ENCODE measurements at regions not wholly inside any gene's neighbourhood (a gene's known extent, or its start where the extent isn't known, plus 50 kb on each side); places are given as distances from the start of the nearest gene placed in this dataset.
"Not testable (repeated sequence)": the region's sequence is repeated elsewhere in the genome, so short reads cannot be mapped to it uniquely, and the experiment has no call there.

- Histone ChIP-seq H3K9ac (ENCODE audit: insufficient read length, low read depth) (no peak overlapping the region), H3K4me1 (ENCODE audit: insufficient read depth, insufficient read length) (no peaks in the 10 kb centered on the region), H3K36me3 (ENCODE audit: insufficient read depth, insufficient read length, low read length) (no peaks in the 10 kb centered on the region), H3K4me3 (ENCODE audit: insufficient read length, low read depth) (no peak overlapping the region), H3K9me3 (ENCODE audit: insufficient read depth, low read length) (no peaks in the 10 kb centered on the region), H3K27me3 (ENCODE audit: insufficient read depth, insufficient read length) (no peaks in the 10 kb centered on the region)
- no peak for DNase-seq (ENCODE audit: low read depth, low spot score)
- TF ChIP-seq YY1 (IDR thresholded peaks at IDR 0.05; ENCODE audit: insufficient read depth, insufficient read length): no peak
- no peak for TF ChIP-seq ZNF274 (IDR thresholded peaks at IDR 0.05; ENCODE audit: low read depth, low read length)
- TF ChIP-seq SUZ12 (IDR thresholded peaks at IDR 0.05; ENCODE audit: extremely low read depth, insufficient read depth, insufficient read length): no peak
Measured at GRCh38 chrX:127190381-127190780, 370.9 kb downstream of the PRR32 start.

GRCh38 chrX:127207326-127207725 is 387.8 kb downstream of the PRR32 start:
- no peak for TF ChIP-seq SUZ12 (IDR thresholded peaks at IDR 0.05; ENCODE audit: extremely low read depth, insufficient read depth, insufficient read length)
- TF ChIP-seq ZNF274 (IDR thresholded peaks at IDR 0.05; ENCODE audit: low read depth, low read length): no peak
- TF ChIP-seq YY1 (IDR thresholded peaks at IDR 0.05; ENCODE audit: insufficient read depth, insufficient read length): no peak

GRCh38 chrX:127221821-127222220 is 402.3 kb downstream of the PRR32 start:
- H3K9me3 ChIP-seq (ENCODE audit: insufficient read depth, low read length); H3K4me3 ChIP-seq (ENCODE audit: insufficient read length, low read depth); H3K4me1 ChIP-seq (ENCODE audit: insufficient read depth, insufficient read length); DNase-seq (ENCODE audit: low read depth, low spot score); H3K27me3 ChIP-seq (ENCODE audit: insufficient read depth, insufficient read length); H3K36me3 ChIP-seq (ENCODE audit: insufficient read depth, insufficient read length, low read length); H3K9ac ChIP-seq (ENCODE audit: insufficient read length, low read depth): not testable (repeated sequence)

More at GRCh38 chrX:127207326-127207725, 387.8 kb downstream of the PRR32 start:
- H3K4me1 ChIP-seq (ENCODE audit: insufficient read depth, insufficient read length): no peaks in the 10 kb centered on the region
- no peaks in the 10 kb centered on the region for H3K9me3 ChIP-seq (ENCODE audit: insufficient read depth, low read length)
- H3K27me3 ChIP-seq (ENCODE audit: insufficient read depth, insufficient read length): no peaks in the 10 kb centered on the region
- peak; percentile 0 for DNase-seq (ENCODE audit: low read depth, low spot score)
- no peaks in the 10 kb centered on the region for H3K36me3 ChIP-seq (ENCODE audit: insufficient read depth, insufficient read length, low read length)
- H3K4me3 ChIP-seq (ENCODE audit: insufficient read length, low read depth): no peak overlapping the region
- H3K9ac ChIP-seq (ENCODE audit: insufficient read length, low read depth): no peak overlapping the region

GRCh38 chrX:127243654-127244053 is 424.1 kb downstream of the PRR32 start:
- H3K36me3 ChIP-seq (ENCODE audit: insufficient read depth, insufficient read length, low read length): no peaks in the 10 kb centered on the region
- no peak overlapping the region for H3K9ac ChIP-seq (ENCODE audit: insufficient read length, low read depth)
- H3K27me3 ChIP-seq (ENCODE audit: insufficient read depth, insufficient read length): no peaks in the 10 kb centered on the region
- DNase-seq (ENCODE audit: low read depth, low spot score): no peak
- H3K9me3 ChIP-seq (ENCODE audit: insufficient read depth, low read length): no peaks in the 10 kb centered on the region; the same call in 1 of the 2 replicates
- TF ChIP-seq YY1 (IDR thresholded peaks at IDR 0.05; ENCODE audit: insufficient read depth, insufficient read length): no peak
- TF ChIP-seq SUZ12 (IDR thresholded peaks at IDR 0.05; ENCODE audit: extremely low read depth, insufficient read depth, insufficient read length): no peak
- TF ChIP-seq ZNF274 (IDR thresholded peaks at IDR 0.05; ENCODE audit: low read depth, low read length): no peak
- no peak overlapping the region for H3K4me3 ChIP-seq (ENCODE audit: insufficient read length, low read depth)
- no peaks in the 10 kb centered on the region for H3K4me1 ChIP-seq (ENCODE audit: insufficient read depth, insufficient read length)

- H3K4me3 ChIP-seq (ENCODE audit: insufficient read length, low read depth): no peak overlapping the region
- no peaks in the 10 kb centered on the region for H3K9me3 ChIP-seq (ENCODE audit: insufficient read depth, low read length)
- H3K9ac ChIP-seq (ENCODE audit: insufficient read length, low read depth): no peak overlapping the region
- no peaks in the 10 kb centered on the region for H3K4me1 ChIP-seq (ENCODE audit: insufficient read depth, insufficient read length)
- H3K36me3 ChIP-seq (ENCODE audit: insufficient read depth, insufficient read length, low read length): no peaks in the 10 kb centered on the region
- no peak for DNase-seq (ENCODE audit: low read depth, low spot score)
- TF ChIP-seq YY1 (IDR thresholded peaks at IDR 0.05; ENCODE audit: insufficient read depth, insufficient read length) (no peak), SUZ12 (IDR thresholded peaks at IDR 0.05; ENCODE audit: extremely low read depth, insufficient read depth, insufficient read length) (no peak), ZNF274 (IDR thresholded peaks at IDR 0.05; ENCODE audit: low read depth, low read length) (no peak)
- no peaks in the 10 kb centered on the region for H3K27me3 ChIP-seq (ENCODE audit: insufficient read depth, insufficient read length)
Measured at GRCh38 chrX:127259742-127260141, 440.2 kb downstream of the PRR32 start.

- no peak for TF ChIP-seq SUZ12 (IDR thresholded peaks at IDR 0.05; ENCODE audit: extremely low read depth, insufficient read depth, insufficient read length)
- no peak for TF ChIP-seq YY1 (IDR thresholded peaks at IDR 0.05; ENCODE audit: insufficient read depth, insufficient read length)
- no peak for TF ChIP-seq ZNF274 (IDR thresholded peaks at IDR 0.05; ENCODE audit: low read depth, low read length)
- no peak overlapping the region for H3K9ac ChIP-seq (ENCODE audit: insufficient read length, low read depth)
- H3K27me3 ChIP-seq (ENCODE audit: insufficient read depth, insufficient read length): no peaks in the 10 kb centered on the region
- no peak overlapping the region for H3K4me3 ChIP-seq (ENCODE audit: insufficient read length, low read depth)
- H3K9me3 ChIP-seq (ENCODE audit: insufficient read depth, low read length): no peaks in the 10 kb centered on the region
- no peaks in the 10 kb centered on the region for H3K36me3 ChIP-seq (ENCODE audit: insufficient read depth, insufficient read length, low read length)
- no peak for DNase-seq (ENCODE audit: low read depth, low spot score)
- no peaks in the 10 kb centered on the region for H3K4me1 ChIP-seq (ENCODE audit: insufficient read depth, insufficient read length)
Measured at GRCh38 chrX:127276326-127276725, 456.8 kb downstream of the PRR32 start.

GRCh38 chrX:127300511-127300910 is 481.0 kb downstream of the PRR32 start:
- no peak for DNase-seq (ENCODE audit: low read depth, low spot score)
- H3K4me3 ChIP-seq (ENCODE audit: insufficient read length, low read depth): no peak overlapping the region
- TF ChIP-seq ZNF274 (IDR thresholded peaks at IDR 0.05; ENCODE audit: low read depth, low read length) (no peak), SUZ12 (IDR thresholded peaks at IDR 0.05; ENCODE audit: extremely low read depth, insufficient read depth, insufficient read length) (no peak), YY1 (IDR thresholded peaks at IDR 0.05; ENCODE audit: insufficient read depth, insufficient read length) (no peak)

GRCh38 chrX:127302841-127303240 is 483.3 kb downstream of the PRR32 start:
- Histone ChIP-seq H3K36me3 (ENCODE audit: insufficient read depth, insufficient read length, low read length) (no peaks in the 10 kb centered on the region), H3K27me3 (ENCODE audit: insufficient read depth, insufficient read length) (no peaks in the 10 kb centered on the region), H3K4me3 (ENCODE audit: insufficient read length, low read depth) (no peak overlapping the region), H3K4me1 (ENCODE audit: insufficient read depth, insufficient read length) (no peaks in the 10 kb centered on the region), H3K9ac (ENCODE audit: insufficient read length, low read depth) (no peak overlapping the region), H3K9me3 (ENCODE audit: insufficient read depth, low read length) (no peaks in the 10 kb centered on the region)
- no peak for DNase-seq (ENCODE audit: low read depth, low spot score)
- TF ChIP-seq SUZ12 (IDR thresholded peaks at IDR 0.05; ENCODE audit: extremely low read depth, insufficient read depth, insufficient read length) (no peak), YY1 (IDR thresholded peaks at IDR 0.05; ENCODE audit: insufficient read depth, insufficient read length) (no peak), ZNF274 (IDR thresholded peaks at IDR 0.05; ENCODE audit: low read depth, low read length) (no peak)

More at GRCh38 chrX:127300511-127300910, 481.0 kb downstream of the PRR32 start:
- no peak overlapping the region for H3K9ac ChIP-seq (ENCODE audit: insufficient read length, low read depth)
- H3K36me3 ChIP-seq (ENCODE audit: insufficient read depth, insufficient read length, low read length): no peaks in the 10 kb centered on the region
- no peaks in the 10 kb centered on the region for H3K4me1 ChIP-seq (ENCODE audit: insufficient read depth, insufficient read length)
- no peaks in the 10 kb centered on the region for H3K9me3 ChIP-seq (ENCODE audit: insufficient read depth, low read length)
- H3K27me3 ChIP-seq (ENCODE audit: insufficient read depth, insufficient read length): no peaks in the 10 kb centered on the region

Measured in NT2/D1 (cell line).